Parathyroid adenoma (tissue), 2 donors: ENCODE measurements at regions not wholly inside any gene's neighbourhood (a gene's known extent, or its start where the extent isn't known, plus 50 kb on each side); places are given as distances from the start of the nearest gene placed in this dataset.

Experiments used
- H2AFZ ChIP-seq: fragments of 300-600 bp; sonication (generic); one replicate; pipeline ENCODE4 v1.7.0; 2017; ENCODE audit warnings: antibody characterized with exemption, mild to moderate bottlenecking
- H3K27ac ChIP-seq: fragments of 300-600 bp; sonication (generic); one replicate; pipeline ENCODE4 v1.7.0; 2017
- H3K27me3 ChIP-seq: fragments of 300-600 bp; sonication (generic); one replicate; pipeline ENCODE4 v1.7.0; 2017; ENCODE audit warnings: low read length; ENCODE audit not compliant: control insufficient read depth, insufficient read depth
- H3K36me3 ChIP-seq: fragments of 300-600 bp; sonication (generic); one replicate; pipeline ENCODE4 v1.7.0; 2017; ENCODE audit warnings: low read length; ENCODE audit not compliant: control insufficient read depth, insufficient read depth
- H3K4me1 ChIP-seq: fragments of 300-600 bp; sonication (generic); one replicate; pipeline ENCODE4 v1.7.0; 2017; ENCODE audit warnings: control low read depth
- H3K4me2 ChIP-seq: fragments of 300-600 bp; sonication (generic); one replicate; pipeline ENCODE4 v1.7.0; 2017; ENCODE audit warnings: low read length
- H3K4me3 ChIP-seq: fragments of 300-600 bp; sonication (generic); one replicate; pipeline ENCODE4 v1.7.0; 2017; ENCODE audit warnings: low read depth, low read length
- H3K79me2 ChIP-seq: fragments of 300-600 bp; sonication (generic); one replicate; pipeline ENCODE4 v1.7.0; 2017; ENCODE audit warnings: control low read depth
- H3K9ac ChIP-seq: fragments of 300-600 bp; sonication (generic); one replicate; pipeline ENCODE4 v1.7.0; 2017; ENCODE audit warnings: mild to moderate bottlenecking
- H3K9me3 ChIP-seq: fragments of 300-600 bp; sonication (generic); one replicate; pipeline ENCODE4 v1.7.0; 2017; ENCODE audit warnings: low read length; ENCODE audit not compliant: control insufficient read depth
- TF ChIP-seq, protein P1 (sequence below): fragments of 300-600 bp; sonication (generic); IDR thresholded peaks from one replicate; pipeline ENCODE4 v1.7.0; 2017; ENCODE audit warnings: antibody characterized with exemption, mild to moderate bottlenecking
- donor health status: primary hyperparathyroidism.

DNA sequence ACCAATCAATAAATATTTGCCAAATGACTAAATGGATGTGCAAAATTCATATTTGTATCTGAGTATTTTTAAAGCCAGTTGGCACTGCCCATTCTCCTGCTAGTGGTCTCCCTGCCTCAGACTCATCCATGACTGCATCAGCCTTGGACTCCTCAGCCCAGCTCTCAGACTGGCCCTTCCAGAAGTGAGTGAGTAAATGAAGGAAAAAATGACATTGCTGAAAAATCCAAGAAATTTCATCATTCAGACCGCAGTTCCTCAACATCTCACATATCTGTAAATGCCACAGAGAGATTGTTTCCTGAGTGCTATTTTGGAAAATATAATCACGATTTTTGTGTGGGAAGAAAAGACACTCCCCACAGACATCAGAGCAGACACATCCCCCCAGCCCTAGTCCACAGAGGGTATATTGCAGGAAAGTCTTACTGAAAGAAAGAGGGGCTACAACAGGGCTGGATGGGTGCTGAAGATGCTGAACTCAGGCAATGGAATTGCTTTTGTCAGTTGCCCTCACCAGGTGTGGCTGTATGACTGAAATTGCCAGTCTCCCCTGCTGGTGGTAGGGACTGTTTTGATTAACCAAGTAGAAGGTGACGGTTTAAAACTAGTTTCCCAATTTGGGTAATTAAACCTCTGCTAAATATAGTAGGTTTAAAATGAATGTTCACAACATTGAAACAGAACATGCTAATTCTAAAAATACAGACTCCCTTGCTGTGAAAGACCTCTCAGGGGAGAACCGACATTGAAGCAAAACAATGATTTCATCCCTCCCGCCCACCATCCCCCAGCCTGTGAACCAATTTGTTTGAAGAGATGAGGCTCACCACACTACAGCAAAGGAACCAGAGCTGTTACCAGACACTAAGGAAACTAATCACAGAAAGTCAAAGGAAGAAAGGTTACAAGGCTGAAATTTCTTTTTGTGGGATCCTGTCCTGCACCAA lies 158.8 kb downstream of the DEPDC1B start:
- Histone ChIP-seq H3K27ac (no peak overlapping the region), H3K9me3 (no peaks in the 10 kb centered on the region), H3K36me3 (no peaks in the 10 kb centered on the region), H3K4me2 (no peak overlapping the region), H3K9ac (no peak overlapping the region), H3K27me3 (no peaks in the 10 kb centered on the region), H3K4me1 (no peaks in the 10 kb centered on the region), H2AFZ (no peak overlapping the region), H3K79me2 (no peaks in the 10 kb centered on the region), H3K4me3 (no peak overlapping the region)
- TF ChIP-seq, protein P1, sequence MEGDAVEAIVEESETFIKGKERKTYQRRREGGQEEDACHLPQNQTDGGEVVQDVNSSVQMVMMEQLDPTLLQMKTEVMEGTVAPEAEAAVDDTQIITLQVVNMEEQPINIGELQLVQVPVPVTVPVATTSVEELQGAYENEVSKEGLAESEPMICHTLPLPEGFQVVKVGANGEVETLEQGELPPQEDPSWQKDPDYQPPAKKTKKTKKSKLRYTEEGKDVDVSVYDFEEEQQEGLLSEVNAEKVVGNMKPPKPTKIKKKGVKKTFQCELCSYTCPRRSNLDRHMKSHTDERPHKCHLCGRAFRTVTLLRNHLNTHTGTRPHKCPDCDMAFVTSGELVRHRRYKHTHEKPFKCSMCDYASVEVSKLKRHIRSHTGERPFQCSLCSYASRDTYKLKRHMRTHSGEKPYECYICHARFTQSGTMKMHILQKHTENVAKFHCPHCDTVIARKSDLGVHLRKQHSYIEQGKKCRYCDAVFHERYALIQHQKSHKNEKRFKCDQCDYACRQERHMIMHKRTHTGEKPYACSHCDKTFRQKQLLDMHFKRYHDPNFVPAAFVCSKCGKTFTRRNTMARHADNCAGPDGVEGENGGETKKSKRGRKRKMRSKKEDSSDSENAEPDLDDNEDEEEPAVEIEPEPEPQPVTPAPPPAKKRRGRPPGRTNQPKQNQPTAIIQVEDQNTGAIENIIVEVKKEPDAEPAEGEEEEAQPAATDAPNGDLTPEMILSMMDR = no peak

DNA sequence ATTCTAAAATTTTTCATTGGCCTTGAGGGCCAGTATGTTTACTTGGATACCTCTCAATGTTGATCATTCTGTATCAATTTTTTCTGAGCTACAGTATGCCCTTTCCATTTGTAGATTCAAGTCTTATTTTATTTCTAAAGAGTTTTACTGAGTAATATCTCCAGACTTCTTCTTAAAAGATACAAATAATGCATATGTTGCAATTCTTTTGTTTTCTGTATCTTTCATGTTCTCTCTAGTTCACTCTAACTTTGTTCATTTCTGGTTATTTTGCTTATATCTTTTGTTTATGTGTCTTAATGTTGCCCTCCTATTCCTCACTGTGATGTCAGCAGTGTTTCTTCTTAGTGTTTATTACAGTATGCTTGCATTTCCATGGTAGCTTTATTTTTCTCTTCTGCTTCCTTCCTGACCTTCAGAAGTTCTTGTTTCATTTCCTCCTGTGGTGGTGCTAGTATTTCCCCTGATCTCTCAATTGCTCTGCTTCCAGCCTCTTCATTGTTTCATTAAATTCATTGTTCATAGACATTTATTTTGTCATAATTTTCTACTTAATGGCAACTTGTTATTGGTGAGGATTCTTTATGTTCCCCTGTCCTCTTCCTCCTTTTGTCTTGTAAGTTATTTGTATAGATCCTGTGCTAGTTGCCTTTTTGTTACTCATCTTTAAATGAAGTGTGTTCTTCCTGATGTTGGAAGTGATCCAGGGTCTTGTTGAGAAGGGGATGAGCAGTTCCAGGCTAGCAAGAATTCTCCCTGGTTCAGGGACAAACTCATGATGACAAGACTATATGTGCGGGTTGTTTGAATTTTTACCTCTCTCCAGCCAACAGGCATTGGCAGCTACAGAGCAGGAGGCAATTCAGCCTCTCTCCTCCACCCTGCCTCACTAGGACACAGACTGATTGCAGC lies 160.8 kb downstream of the DEPDC1B start:
- H2AFZ ChIP-seq = no peak overlapping the region
- H3K4me3 ChIP-seq = no peak overlapping the region
- no peaks in the 10 kb centered on the region for H3K79me2 ChIP-seq
- H3K4me1 ChIP-seq = no peaks in the 10 kb centered on the region
- H3K9me3 ChIP-seq = no peaks in the 10 kb centered on the region
- H3K4me2 ChIP-seq = no peak overlapping the region
- no peaks in the 10 kb centered on the region for H3K27me3 ChIP-seq
- H3K27ac ChIP-seq = no peak overlapping the region
- H3K36me3 ChIP-seq = no peaks in the 10 kb centered on the region
- H3K9ac ChIP-seq = no peak overlapping the region
- TF ChIP-seq, protein P1 = no peak

DNA sequence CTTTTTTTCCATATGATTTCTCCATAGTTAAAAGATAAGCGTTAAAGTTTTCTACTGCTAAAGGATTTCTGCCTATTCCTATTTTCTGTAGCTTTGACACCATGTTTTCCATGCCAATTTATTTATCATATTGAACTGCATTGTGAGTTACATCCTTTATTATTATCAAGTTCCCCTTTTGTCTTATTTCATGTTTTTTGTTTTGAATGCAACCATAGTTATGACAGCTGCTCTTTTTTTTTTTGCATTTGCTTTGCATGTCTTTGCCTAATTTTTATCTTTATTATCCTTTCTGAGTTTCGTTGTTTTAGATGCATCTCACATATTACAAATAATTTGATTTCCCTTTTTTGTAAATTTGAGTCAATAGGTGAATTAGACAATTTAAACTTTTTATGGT lies 161.5 kb downstream of the DEPDC1B start:
- no peak overlapping the region for H3K9ac ChIP-seq
- no peaks in the 10 kb centered on the region for H3K27me3 ChIP-seq
- no peaks in the 10 kb centered on the region for H3K4me1 ChIP-seq
- TF ChIP-seq, protein P1 = no peak
- no peaks in the 10 kb centered on the region for H3K9me3 ChIP-seq
- no peak overlapping the region for H3K4me3 ChIP-seq
- H3K27ac ChIP-seq = no peak overlapping the region
- H3K79me2 ChIP-seq = no peaks in the 10 kb centered on the region
- H3K4me2 ChIP-seq = no peak overlapping the region
- no peaks in the 10 kb centered on the region for H3K36me3 ChIP-seq
- H2AFZ ChIP-seq = no peak overlapping the region

DNA sequence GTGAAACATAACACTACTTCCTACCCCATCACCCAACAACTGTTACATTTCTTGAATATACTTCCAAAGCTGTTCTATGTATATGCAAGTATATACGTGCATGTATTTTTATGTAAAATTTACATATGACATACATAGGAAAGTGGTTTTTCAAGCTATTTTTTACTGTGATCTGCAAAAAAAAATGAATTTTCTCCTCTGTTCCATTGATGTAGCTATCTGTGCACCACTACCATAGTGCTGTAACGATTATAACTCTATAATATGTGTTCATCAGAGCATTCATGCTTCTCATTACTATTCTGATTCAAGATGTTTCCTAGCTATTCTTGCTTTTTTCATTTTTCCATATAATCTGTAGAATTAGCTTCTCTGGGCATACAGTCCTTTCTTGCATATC lies 164.0 kb downstream of the DEPDC1B start:
- Histone ChIP-seq H3K9me3 (no peaks in the 10 kb centered on the region), H3K4me2 (no peak overlapping the region), H3K4me1 (no peaks in the 10 kb centered on the region), H3K36me3 (no peaks in the 10 kb centered on the region), H3K79me2 (no peaks in the 10 kb centered on the region), H2AFZ (no peak overlapping the region), H3K9ac (no peak overlapping the region), H3K4me3 (no peak overlapping the region), H3K27me3 (no peaks in the 10 kb centered on the region), H3K27ac (no peak overlapping the region)
- TF ChIP-seq, protein P1 = no peak
